ENCODE measurements at regions not wholly inside any gene's neighbourhood (a gene's known extent, or its start where the extent isn't known, plus 50 kb on each side); places are given as distances from the start of the nearest gene placed in this dataset.

- in situ Hi-C loops (cut with HindIII; ENCODE audit: low sequenced_read_pairs) = no loop called here
- DNase-seq (ENCODE audit: low read depth, low spot score) = no peak
- TF ChIP-seq CTCF (IDR thresholded peaks at IDR 0.05; ENCODE audit: low read depth, low read length) = no peak
- no peak overlapping the region for H3K4me3 ChIP-seq (ENCODE audit: low read depth, low read length)
Measured at GRCh38 chr19:30802424-30803013, 430.3 kb downstream of the ZNF536 start.

- DNase-seq (ENCODE audit: low read depth, low spot score) = no peak
- H3K4me3 ChIP-seq (ENCODE audit: low read depth, low read length) = no peak overlapping the region
- in situ Hi-C loops (cut with HindIII; ENCODE audit: low sequenced_read_pairs) = no loop called here
- peak; percentile 53 for TF ChIP-seq CTCF (IDR thresholded peaks at IDR 0.05; ENCODE audit: low read depth, low read length)
Measured at GRCh38 chr19:30799865-30800755, 427.9 kb downstream of the ZNF536 start.

- in situ Hi-C loops (cut with HindIII; ENCODE audit: low sequenced_read_pairs) = no loop called here
- TF ChIP-seq CTCF (IDR thresholded peaks at IDR 0.05; ENCODE audit: low read depth, low read length) = no peak
- no peak overlapping the region for H3K4me3 ChIP-seq (ENCODE audit: low read depth, low read length)
- DNase-seq (ENCODE audit: low read depth, low spot score) = no peak
Measured at GRCh38 chr19:30795727-30796126, 423.5 kb downstream of the ZNF536 start.

GRCh38 chr19:30792561-30793505 is 420.6 kb downstream of the ZNF536 start:
- DNase-seq (ENCODE audit: low read depth, low spot score) = no peak
- TF ChIP-seq CTCF (IDR thresholded peaks at IDR 0.05; ENCODE audit: low read depth, low read length) = no peak
- in situ Hi-C loops (cut with HindIII; ENCODE audit: low sequenced_read_pairs) = no loop called here
- no peak overlapping the region for H3K4me3 ChIP-seq (ENCODE audit: low read depth, low read length)

GRCh38 chr19:30791088-30791487 is 418.9 kb downstream of the ZNF536 start:
- no peak for TF ChIP-seq CTCF (IDR thresholded peaks at IDR 0.05; ENCODE audit: low read depth, low read length)
- no peak for DNase-seq (ENCODE audit: low read depth, low spot score)
- in situ Hi-C loops (cut with HindIII; ENCODE audit: low sequenced_read_pairs) = no loop called here
- no peak overlapping the region for H3K4me3 ChIP-seq (ENCODE audit: low read depth, low read length)

- DNase-seq (ENCODE audit: low read depth, low spot score) = no peak
- in situ Hi-C loops (cut with HindIII; ENCODE audit: low sequenced_read_pairs) = no loop called here
- TF ChIP-seq CTCF (IDR thresholded peaks at IDR 0.05; ENCODE audit: low read depth, low read length) = no peak
- H3K4me3 ChIP-seq (ENCODE audit: low read depth, low read length) = no peak overlapping the region
Measured at GRCh38 chr19:30790056-30790680, 418.0 kb downstream of the ZNF536 start.

Measured in astrocyte of the spinal cord (primary cell).